Islet precursor cell (in vitro differentiated cells): ENCODE measurements at regions not wholly inside any gene's neighbourhood (a gene's known extent, or its start where the extent isn't known, plus 50 kb on each side); places are given as distances from the start of the nearest gene placed in this dataset.
A peak's percentile ranks its signal among the peaks of the same experiment; 100 is the strongest.

Experiments used
- DNase-seq: peaks from one replicate; pipeline ENCODE4 v3.0.0-alpha.2; 2018

DNA sequence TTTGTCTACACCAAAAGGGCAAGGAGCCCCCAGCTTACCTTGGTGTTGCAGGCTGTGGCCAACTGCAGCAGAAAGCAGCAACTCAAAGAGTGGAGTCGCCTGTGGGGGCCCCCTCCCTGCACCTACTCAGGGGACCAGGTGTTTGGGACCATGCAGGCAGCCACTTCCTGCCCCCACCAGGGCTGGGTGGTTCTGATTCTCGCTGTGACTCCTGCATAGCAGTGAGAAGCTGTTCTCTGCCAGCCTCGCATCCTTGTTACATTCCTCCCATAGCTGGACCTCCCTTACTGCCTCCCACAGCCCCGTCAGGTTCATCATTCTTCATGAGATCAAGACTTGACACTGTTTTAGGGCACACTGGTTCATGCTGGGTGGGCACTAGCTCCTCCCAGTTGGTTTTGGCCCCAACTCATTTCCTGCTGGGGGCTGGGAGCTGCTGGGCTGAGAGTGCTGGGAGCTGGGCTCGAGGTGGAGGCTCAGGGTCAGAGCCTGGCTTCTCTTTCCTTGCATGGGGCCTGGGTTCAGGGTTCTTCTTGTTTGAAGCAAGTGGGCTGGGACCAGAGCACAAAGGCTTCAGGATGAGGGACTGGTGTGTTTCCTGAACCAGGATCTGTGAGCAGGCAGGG is 146.9 kb upstream of the C1orf174 start:
- DNase-seq = no peak

DNA sequence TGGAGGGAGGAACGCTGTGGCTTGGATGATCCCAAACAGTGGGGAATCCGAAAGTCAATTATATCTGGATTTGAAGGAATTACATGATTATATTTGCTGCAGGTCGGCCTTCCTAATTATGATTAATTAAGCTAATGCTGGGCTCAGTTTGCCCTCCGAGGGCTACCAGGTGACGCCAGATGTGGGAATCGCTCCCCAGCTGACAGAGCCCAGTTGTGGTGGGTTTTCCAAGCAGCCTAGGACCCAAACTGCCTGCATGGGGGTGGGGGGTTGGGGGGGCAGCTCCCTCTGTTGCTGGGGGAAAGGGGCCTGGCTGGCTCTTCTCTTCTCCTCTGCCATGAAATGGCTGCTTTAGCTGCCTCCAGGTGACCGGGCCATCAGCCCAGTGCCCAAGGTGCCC is 147.6 kb upstream of the C1orf174 start:
- DNase-seq = no peak

DNA sequence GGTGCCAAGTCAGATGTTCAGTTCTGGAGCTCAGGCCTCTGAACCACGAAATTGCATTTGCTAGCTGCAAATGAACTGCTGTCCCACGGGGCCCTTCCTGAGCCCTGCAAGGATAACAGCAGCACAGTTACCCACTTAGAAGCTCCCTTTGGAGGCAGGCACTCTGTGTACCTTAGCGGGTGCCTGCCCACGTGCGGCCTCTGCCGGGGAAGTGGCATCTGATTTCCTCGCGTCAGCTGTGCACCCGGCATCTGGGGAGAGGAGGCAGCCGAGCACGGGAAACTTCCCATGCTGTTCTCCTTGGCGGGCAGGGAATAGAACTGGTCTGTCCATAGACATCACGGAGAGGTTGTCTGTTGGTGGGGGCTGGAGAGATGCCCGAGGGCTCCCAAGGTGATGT is 148.0 kb upstream of the C1orf174 start:
- no peak for DNase-seq

DNA sequence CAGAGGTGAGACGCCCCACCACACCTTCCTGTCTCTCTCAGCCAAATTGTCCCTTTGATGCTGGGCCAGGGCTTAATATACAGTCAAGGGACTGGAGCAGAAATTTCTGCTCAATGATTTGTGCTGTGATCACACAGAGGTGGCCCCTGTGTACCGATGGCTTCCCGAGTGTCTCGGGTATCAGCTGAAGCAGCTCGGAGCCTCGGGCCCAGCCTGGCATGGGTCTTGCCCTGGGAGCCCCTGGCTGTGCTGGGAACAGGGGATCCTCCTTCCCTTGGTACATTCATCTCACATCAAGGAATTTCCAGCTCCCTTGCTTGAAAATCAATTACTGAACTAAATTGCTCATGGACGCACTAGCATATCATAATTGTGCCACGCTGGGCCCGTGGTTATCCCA is 148.8 kb upstream of the C1orf174 start:
- DNase-seq = no peak

- no peak for DNase-seq
Observed at GRCh38 chr1:4050998-4051397, 150.9 kb upstream of the C1orf174 start.

GRCh38 chr1:4052657-4053056 is 152.6 kb upstream of the C1orf174 start:
- no peak for DNase-seq

DNA sequence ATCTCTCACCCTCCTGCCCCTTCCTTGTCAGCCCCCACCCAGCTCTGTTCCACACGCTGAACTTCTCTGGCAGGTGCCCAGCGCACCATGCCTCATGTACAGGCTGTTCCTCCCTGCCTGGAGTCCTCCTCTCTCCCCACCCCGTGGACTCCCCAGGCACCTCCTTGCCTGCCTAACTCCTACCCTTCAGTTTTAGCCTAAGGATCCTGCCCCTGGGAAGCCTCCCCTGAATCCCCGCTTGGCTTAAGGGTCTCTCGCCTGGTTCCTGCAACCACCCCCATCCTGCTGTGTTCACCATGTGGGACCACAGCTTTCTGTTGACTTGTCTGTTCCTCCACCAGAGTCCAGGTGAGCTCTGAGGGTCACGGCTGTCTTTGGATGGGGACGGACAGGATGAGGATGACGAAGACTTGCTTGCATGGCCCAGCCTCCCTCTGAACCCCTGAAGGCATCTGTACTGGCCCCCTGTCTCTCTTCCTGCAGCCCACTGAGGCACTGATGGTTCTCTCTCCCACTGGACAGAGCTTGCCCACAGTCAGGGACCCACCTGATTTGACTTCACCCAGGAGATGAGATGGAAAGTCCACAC is 153.2 kb upstream of the C1orf174 start:
- DNase-seq = no peak

DNA sequence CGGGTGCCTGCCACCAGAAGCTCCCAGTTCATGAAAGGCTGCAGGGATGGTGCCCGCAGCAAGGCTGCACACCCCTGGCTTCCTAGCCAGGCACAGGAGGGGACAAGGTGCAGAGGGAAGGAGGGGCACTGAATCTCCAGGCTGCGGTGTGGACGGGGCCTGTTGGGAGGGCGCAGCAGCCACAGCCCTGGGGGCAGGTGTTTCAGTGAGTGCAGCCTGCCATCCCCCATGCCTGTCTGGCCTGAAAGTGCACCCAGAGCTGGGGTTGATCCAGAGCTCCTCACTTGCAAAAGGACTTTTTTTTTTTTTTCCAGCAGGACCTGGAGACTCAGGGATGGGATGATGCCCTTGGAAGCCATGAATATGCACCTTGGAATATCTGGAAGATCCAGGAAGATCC is 153.7 kb upstream of the C1orf174 start:
- DNase-seq = peak; percentile 38

DNA sequence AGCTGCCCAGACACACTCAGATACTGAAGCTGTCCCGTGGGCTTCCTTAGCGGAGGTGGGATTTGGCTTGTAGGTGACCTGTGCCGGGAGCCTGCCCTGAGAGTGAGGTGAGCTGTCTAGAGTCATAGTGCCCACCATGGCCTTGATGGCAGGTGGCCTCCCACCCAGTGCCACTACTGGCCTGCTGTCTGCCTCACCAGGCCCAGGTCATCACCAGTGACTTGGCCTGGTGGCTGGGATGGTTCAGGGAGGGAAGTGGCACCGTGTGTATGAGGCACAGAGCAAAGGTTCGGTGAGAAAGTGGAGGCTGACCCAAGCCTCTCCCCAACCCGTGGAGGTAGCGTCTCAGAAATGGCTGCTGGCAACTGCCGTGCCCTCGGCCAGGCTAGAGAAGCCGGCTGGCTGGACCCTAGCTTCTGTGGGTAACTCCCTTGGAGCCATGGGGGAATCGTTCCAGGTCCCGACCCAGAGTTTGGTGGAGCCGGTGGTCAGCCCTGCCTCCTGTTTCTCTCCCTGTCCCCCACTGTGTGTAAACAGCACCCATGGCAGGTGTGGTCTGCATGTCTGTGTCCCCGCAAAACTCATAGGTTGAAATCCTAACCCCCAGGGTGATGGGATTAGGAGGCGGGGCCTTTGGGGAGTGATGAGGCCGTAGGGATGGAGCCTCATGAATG is 155.4 kb upstream of the C1orf174 start:
- no peak for DNase-seq

GRCh38 chr1:4056422-4056821 is 156.3 kb upstream of the C1orf174 start:
- no peak for DNase-seq

DNA sequence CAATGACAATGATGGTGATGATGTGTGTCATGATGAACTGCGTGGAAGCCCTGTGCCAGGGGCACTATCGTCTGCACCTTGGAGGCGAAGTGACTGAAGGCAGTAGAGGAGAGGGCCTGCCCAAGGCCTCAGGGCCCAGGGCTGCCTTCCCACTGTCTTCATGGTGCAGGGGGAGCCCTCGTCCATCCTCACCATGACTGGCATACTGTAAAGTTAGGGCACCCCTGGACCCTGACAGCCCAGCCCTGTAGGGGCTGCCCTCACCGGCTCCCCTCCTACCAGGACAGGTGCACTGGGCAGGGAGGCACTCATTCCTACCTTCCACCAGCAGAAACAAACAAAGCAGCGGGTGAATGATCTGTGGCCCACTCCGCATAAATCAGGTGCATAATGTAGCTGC is 156.9 kb upstream of the C1orf174 start:
- DNase-seq = no peak

DNA sequence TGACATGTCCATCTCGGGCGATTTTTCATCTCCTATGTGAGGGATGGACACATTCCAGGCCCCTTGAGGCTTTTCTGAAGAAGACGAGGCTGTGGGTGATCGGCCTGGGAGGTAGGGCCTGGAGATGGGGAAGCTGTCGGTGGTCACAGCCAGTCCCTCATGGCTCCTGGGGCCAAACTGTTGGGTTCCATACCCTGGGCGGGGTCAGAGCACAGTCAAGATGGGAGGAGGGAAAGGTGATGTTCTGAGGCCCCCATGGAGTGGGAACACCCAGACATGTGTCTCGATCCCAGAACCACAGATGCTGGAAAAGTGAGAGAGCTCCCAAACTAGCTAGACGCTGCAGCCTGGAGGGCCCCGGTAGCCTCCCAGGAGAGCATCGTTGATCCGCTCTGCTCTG is 157.5 kb upstream of the C1orf174 start:
- no peak for DNase-seq

DNA sequence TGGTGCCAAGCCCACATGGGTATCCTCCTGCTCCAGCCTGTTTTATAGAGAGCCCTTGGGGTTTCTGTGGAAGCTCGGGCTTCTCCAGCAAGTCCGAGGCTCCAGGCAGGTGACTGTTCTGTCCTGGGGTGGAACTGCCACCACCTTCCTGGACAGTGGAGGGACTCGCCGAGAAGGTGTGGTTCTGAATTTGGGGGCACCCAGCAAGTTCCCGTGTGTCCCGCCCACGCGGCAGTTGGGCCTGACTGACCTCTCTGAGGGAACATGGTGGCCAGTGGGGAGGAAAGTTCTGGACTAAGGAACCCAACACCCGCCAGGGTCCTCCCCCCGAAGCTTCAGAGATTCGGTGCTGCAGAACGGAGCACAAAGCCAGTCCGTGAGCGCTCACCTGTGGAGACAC is 158.1 kb upstream of the C1orf174 start:
- DNase-seq = no peak

DNA sequence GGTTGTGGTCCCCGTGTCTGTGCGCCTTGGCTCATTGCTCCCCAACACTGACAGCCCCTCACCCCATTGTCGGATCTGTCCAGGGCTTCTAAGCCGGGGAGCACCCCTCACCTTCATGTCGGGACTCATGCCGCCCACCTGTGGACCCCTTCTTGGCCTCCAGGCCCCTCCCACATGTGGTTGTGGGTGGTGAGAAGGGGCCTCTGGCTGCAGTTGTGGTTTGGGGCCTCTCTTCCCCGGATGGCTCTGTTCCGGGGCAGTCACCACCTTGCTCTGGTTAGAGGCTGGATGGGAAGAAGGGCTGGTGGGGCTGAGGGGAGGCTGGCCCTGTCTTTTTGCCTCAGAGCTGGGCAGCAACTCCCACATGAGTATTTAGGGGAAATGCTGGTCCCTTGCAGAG is 158.6 kb upstream of the C1orf174 start:
- DNase-seq = peak; percentile 40

DNA sequence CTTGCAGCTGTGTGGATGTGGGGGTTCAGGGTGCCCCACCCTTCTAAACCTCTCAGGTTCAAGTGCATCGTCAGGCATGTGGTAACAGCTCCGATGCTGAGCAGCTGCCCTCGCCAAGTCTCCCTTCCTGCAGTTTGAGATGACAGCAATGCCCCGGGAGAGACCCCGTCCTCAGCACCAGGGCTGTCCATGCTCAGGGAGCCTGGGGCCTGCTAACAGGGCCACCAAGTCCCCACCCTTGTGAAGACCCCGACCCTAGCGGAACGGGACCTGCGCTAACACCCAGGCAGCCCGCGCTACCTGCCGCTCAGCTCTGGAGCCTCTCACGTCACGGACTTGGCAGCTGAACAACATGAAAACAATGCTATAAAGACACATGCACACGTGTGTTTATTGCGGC is 159.2 kb upstream of the C1orf174 start:
- DNase-seq = no peak

DNA sequence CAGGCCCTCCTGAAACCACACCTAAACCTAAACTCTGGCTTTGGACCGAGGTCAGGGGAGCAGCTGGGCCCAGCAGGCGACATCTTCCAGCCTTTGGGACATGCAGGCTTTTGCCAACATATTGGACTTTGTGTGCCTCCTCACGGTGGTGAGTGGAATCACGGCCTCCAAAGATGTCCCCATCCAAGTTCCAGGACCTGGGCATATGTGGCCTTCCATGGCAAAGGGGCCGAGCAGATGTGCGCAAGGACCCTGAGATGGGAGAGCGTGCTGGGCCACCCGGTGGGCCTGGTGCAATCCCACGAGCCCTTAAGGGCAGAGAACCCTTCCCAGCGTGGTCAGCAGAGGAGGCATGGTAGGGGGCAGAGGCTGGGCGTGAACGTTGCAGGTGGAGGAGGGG is 160.8 kb upstream of the C1orf174 start:
- peak; percentile 47 for DNase-seq

GRCh38 chr1:4061521-4062031 is 161.5 kb upstream of the C1orf174 start:
- peak; percentile 45 for DNase-seq

DNA sequence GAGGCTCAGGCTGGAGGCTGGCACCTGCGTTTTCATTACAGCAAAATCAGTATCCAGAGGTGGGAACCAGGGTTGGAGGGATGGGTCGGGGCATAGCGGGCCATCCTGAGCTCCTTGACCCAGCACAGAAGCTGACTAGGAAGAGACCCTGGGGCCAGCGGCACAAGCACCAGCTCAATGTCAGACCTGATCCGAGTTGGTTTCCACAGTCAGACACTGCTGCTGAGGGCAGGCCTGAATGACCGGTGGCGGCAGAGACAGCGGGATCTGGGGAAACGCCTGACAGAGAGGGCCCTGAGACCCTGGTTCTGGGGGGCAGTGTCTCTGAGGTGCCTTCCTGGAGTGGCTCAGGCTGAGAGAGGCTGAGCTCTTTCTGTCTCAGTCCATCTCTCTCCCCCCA is 162.0 kb upstream of the C1orf174 start:
- DNase-seq = no peak

- no peak for DNase-seq
Observed at GRCh38 chr1:4062560-4062959, 162.5 kb upstream of the C1orf174 start.

DNA sequence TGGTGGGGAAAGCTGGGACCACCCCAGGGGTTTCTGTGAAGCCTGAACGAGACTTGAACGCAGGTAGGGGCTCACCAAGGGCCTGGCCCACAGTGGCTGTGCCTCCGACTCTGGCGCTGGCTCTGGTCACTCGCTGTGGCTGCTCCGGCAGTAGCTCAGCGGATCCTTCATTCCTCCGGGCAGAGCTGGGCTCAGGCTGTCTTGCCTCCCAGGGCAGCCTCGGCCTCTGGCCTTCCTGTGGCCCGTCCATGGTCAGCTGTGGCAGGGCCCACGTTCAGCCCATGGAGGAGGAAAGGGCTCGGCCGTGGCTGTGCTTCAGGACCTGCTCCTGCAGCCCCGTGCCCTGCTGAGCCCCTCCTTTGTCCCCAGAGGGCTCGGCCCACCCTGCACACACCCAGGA is 162.9 kb upstream of the C1orf174 start:
- peak; percentile 47 for DNase-seq

DNA sequence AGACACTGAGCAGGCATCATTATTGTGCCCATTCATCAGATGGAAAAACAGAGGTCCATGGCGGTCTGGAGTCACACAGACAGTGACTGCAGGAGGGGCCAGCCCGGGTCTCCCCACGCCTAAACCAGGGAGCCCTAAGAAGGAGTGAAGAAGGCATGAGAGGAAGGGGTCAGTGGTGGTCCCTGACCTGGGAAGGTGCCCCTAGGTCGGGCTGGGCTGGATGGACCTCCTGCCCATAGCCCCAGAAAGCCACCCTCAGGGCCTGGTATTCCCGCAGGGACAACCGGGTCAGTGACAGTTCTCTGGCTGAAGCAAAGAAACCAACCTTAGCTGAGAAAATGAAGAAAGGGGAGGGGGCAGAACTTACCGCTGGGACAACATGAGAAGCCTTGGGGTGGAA is 163.4 kb upstream of the C1orf174 start:
- no peak for DNase-seq

DNA sequence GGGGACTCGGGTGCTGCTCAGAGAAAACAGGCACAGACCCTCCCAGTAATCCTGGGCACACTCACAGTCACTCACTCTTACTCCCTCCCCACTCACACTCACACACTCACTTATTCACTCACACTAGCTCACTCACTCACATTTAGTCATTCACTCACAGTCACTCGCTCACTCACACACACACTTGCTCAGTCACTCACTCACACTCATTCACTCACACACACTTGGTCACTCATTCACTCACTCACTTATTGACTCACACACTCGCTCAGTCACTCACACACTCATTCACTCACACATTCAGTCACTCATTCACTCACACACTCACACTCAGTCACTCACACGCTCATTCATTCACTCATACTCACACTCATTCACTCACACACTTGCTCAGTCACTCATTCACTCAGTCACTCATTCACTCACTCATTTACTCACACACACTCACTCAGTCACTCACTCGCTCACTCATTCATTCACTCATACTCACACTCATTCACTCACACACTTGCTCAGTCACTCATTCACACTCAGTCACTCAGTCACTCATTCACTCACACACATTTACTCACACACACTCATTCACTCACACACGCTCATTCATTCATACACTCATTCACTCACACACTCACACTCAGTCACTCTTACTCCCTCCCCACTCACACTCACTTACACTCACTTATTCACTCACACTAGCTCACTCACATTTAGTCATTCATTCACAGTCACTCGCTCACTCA is 164.2 kb upstream of the C1orf174 start:
- DNase-seq = no peak

DNA sequence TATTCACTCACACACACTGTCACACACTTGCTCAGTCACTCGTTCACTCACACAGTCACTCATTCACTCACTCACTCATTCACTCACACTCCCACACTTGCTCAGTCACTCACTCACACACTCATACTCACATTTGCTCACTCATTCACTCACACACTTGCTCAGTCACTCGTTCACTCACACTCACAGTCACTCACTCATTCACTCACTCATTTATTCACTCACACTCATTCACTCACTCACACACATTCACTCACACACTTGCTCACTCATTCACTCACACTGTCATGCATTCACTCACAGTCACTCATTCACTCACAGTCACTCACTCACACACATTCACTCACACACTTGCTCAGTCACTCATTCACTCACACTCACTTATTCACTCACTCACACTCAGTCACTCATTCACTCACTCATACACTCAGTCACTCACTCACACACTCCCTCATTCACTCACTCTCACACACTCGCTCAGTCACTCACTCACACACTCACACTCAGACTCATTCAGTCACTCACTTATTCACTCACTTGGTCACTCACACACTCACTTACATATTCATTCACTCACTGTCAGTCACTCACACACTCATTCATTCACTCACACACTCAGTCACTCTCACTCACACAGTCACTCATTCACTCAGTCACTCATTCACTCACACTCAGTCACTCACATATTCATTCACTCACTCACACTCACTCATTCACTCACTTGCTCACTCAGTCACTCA is 167.0 kb upstream of the C1orf174 start:
- DNase-seq = no peak
